Activated naive CD4-positive, alpha-beta T cell treated with anti-CD3 and anti-CD28 coated beads, Interleukin-2, amount 50 U/mL, for 16 hours (primary cell): ENCODE measurements at regions not wholly inside any gene's neighbourhood (a gene's known extent, or its start where the extent isn't known, plus 50 kb on each side); places are given as distances from the start of the nearest gene placed in this dataset.
A peak's percentile ranks its signal among the peaks of the same experiment; 100 is the strongest.
"Not testable (repeated sequence)": the region's sequence is repeated elsewhere in the genome, so short reads cannot be mapped to it uniquely, and the experiment has no call there.

Experiments used
- DNase-seq: peaks from one replicate; pipeline ENCODE4 v3.0.0-alpha.2; 2020

DNA sequence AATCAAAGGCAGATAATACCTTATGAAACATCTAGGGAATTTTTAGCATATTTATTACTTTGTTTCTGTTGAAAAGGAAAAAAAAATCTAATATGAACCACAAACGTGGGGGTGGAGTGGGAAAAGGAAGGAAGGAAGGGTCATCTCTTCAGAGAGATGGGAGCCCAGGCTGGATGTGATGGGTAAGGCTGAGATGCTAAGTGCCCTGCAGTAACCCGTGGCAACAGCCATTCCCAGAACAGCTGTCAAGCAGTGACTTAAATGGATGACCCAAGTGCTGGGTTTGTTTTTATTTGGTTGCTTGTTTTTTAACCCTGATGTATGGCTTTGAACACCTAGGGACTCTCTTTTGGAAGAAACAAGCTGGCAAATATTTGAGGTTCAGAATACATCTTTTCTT is 50.7 kb upstream of the KLF7 start:
- DNase-seq: no peak

DNA sequence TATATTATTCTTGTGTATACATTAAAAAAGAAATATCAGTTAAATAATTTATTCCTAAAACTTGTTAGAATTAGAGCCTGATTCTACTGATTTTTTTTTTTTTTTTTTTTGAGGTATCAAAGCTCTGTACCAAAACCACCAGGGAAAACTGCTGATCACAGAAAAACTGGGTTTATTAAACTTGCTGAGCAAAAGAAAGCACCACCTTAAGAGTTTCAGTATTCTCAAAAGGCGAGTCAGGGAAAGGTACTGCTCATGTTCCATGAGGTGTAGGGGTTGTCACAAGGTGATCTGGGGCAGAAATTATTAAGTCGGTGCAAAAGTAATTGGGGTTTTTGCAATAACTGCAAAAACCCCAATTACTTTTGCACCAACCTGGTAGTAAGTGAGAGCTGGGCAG is 51.7 kb upstream of the KLF7 start:
- DNase-seq: no peak

DNA sequence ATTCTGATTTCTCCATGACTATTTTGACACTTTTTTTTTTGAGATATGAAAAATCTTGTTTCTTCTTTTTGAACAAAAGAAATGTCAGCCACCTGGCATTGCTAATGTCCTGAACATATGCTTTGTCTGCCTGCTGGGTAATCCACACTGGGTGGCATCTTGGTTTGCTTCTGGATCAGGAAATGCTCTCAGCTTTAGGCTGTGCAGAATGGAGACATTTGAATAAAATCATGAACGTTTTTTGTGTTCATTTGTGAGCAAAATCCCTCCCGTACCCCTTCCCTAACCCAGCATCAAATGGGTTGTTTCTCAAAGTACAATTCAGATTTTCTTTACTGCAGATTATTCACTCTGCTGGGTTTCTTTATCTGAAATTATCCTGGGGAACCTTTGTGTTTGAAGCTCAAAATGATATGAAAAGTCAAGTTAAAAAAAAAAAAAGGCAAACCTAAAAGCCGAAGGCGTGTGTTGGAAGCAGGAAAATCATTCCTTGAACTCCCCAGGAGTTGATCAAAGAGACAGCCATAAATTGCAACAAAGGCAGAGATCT is 53.4 kb upstream of the KLF7 start:
- DNase-seq: no peak

DNA sequence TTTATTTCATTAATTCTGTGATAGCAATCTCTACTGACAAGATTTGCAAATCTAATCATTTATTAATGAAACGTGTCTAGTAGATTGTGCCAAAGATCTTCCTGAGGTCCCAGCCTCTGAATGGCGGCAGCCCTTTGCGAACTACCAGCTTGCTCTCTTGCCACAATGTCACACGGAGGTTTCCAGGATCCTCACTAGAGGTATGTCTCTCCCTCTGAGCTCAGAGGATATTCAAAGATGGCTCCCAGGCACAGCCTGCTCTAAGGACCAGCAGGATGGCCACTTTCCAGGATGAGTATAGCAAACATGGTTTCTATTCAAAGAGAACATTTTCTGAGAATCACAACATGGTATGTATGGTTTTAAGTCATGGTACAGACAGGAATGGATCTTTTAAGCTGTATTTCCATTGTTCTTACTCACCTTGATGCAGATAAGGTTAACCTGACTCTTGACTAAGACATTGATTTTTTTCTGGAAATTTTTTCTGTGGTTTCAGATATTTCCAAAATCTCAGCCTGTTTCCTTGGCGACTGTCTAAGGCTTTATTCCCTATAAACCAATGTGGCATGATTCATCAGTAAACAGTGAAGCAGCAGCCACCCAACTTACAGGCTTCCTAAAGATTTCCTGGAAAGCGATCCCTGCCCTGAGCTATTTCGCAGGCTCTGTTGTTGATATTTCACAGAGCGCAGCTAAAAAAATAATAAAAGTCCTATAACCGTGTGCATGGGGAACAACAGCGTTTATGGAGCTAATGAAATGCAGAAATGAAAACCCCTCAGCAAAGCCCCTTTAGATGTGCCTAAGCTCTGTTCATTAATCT is 54.1 kb upstream of the KLF7 start:
- DNase-seq: no peak

DNA sequence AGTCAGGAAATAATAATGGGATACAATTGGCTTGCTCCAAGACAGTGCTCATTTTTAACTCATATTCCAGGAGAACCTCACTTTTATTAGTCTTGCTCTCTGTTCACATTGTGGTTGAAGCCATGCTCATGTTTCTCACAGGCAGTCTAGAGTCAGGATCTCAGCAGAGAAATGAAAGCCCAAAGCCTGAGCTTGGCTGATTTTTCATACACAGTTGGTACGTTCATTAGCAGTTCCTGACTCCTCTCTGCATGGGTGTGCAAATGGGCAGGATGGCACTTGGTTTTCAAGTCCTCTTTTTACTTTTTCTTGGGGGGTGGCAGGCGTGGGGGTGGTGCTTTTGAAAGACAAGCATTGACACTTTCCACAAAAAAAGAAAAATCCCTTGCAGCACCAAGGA is 56.0 kb upstream of the KLF7 start:
- DNase-seq: no peak

DNA sequence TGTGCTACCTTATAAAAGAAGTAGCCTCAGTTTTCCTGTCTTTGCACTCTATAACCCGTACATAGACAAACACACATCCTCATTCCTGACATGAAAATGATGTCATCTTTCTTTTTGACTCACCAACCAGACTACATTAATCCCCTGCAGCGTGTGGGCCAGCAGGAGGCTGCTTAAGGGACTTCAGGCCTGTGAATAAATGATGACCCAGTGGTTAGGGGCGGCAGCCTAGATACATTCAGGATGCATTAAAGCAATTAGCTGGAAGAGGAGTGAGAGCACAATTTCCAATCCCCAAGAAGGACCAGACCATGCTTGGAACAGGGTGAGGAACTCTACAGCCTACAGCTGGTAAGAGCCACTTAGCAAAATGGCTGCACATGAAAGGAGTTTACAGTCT is 57.3 kb upstream of the KLF7 start:
- no peak for DNase-seq

DNA sequence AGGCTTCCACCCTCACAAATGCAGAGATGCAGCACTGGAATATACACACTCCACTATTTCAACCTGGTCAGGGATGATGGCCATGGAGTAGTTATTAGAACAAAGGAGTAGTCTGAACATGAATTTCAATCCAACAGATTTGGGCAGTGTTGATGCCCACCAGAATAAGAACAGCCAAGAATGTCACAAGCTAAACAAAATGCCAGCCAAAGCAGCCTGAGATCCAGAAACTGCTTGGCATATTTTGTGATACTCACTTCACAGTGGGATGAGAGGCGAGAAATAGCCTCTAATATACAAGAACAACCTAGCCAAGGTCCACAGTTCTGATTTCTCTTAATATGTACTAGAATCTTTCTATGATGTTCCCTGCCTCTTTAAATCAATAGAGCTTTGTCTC is 58.6 kb upstream of the KLF7 start:
- no peak for DNase-seq

DNA sequence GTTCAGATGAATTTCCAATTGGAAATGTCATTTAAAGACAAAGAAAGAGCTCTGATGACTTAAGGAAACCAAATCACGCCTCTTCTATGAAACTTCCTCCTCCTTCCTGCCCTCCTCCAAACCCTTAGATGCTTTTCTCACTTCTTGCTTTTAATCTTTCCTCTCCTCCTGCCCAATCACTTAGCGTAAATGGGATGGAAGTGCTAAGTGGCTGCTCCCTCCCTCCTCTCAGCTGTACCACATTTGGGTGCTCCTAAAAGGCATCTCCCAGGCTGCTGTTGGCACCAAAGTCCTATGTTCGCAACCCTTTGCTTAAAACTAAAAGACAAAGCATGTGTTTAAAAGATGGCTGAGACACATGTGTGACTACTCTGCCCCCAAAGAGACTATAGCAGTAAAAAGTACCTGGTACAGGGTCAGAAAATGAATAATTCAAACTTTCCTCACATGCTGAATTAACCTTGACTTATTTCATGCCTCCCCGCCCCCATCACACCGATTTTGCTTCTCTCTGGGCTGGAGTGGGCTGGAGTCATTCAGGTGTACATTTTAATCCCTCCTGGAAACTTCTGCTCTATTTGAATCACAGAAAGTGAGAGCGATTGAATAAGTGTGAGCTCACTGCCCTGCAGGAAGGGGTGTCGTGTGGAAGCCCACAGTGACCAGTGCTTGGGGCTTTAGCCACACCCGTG is 59.2 kb upstream of the KLF7 start:
- DNase-seq: peak; percentile 49

DNA sequence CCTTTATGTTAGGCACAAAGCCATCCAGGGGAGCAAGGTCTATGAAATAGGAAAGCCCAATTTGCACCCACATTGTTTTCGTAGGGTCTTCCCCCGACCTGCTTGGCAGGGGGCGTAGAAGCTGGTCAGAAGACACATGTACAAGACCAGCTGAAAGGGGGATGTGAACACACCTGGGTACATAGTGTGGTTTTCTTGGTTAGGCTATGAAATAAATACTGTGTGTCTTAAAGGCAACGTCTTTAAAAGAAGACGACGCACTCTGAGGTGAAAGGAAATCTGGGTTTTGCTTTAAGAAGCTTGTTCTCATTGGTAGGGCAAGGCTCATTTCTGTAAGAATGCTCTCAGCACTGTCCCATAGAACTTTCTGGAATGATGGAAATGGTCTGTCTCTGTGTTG is 60.0 kb upstream of the KLF7 start:
- DNase-seq: no peak

DNA sequence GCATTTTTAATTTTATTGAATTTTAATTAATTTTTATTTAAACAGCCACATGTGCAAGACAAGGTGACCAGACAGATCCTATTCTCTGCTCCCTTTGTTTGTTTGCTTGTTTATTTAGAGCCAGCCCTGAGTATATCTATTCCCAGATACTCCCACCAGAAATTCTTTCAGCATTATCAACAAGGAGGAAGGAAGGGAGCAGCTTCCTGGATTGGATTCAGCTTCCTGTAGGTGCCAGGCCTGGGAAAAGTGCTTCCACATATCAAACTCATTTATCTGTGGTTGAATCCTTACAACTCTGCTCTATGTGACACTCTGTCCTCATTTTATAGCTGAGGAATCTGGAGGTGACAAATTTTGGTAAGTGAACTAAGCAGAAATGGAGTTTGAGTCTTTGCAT is 60.5 kb upstream of the KLF7 start:
- no peak for DNase-seq

DNA sequence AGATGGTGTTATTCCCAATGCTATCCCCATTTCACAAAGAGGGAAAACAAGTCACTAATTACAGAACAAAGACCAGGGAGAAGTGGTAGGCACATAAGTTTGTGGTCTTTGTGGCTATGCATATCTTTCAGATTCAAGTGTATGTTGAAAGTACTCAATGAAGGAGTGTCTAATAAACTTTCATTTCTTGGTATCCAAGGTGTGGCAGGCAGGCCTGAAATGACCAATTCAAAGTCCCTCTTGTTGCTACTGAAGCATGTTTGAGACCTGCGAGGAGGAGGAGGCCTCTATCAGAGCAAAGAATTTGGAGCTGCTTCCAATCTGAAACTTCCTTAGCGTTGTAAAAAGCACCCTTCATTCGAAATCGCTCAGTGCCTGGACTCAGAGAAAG is 60.9 kb upstream of the KLF7 start:
- no peak for DNase-seq

DNA sequence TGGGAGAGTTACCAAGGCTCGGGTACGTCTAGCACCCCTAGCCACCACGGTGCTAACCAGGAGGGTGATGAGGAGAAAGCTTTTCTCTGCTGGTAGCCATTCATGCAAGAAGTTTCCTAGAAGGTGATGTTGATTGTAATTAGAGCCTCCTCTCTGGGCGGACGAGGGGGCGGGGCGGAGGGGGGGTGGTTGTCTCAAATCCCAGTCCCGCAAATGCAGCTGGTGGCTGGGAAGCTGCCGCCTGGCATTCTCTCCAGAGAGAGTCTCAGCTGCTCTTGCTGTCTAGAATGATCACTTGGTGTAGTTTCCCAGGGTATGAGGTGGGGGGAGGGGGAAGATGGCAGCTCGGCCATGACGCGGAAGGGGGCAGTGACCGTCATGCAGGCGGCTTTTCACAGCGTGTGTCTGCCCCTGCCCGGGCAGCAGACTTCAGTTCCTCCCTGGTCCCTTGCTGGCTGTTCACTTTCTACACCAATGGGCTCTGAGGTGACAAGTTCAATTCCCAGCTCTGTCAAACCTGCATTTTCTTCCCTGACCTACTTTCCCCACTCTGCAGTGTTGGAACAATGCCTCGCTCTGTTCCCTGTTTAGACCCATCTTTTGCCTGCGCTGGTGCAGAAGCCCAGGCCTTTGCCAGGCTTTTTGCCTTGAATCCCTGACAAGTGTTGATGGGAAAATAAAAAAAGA is 61.5 kb upstream of the KLF7 start:
- no peak for DNase-seq

DNA sequence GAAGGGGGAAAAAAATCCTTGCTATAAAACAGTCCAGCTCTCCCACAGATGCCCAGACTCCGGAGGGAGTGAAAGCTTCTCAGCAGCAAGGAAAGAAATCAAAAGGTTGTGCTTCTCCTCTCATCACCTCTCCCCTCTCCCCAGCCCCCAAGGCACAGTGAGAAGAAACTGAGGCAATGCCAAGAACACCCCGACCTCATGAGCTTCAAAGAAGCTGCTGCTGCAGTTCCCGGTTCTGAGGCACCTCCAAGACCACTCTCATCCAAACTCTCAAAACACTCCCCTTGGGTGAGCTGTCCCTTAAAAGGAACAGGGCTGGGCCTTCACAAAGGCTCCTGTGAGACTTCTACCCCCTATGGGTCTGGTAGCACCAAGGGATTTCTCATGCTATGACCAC is 62.0 kb upstream of the KLF7 start:
- no peak for DNase-seq

DNA sequence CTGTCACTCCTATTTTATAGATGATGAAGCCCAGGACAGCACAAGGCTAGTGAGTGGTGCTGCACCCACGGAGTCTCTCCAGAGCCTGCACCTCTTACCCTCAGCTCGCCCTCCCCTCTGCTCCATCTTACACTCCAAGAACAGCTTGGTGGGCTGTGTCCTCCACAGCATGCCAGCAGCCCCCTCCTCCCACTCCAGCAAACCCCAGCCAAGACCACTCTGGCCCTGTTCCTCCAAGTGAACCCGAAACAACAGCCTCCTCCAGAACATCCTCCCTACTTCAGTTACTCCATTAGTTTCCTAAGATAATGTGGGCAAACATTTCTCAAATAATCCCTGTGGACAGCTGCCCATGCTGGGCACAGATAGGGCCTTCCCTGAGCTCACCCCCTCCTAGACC is 62.7 kb upstream of the KLF7 start:
- DNase-seq: no peak

DNA sequence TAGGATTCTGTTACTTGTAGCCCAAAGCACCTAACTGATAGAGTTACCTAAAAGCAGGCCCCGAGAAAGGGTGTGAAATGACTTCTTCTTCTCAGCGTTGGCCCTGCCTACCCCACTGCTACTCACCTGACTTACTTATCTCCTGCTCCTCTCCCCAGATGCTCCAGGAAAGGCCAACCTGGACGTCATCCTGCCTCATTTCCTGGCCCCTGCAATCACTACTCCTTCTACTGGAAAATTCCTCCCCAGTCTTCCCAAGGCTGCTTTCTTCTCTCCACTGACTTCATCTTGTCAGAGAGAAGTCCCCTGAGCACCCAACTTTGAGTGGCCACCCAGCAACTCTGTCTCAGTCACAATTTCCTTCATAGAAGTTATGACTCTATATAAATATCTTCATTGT is 63.4 kb upstream of the KLF7 start:
- DNase-seq: no peak

DNA sequence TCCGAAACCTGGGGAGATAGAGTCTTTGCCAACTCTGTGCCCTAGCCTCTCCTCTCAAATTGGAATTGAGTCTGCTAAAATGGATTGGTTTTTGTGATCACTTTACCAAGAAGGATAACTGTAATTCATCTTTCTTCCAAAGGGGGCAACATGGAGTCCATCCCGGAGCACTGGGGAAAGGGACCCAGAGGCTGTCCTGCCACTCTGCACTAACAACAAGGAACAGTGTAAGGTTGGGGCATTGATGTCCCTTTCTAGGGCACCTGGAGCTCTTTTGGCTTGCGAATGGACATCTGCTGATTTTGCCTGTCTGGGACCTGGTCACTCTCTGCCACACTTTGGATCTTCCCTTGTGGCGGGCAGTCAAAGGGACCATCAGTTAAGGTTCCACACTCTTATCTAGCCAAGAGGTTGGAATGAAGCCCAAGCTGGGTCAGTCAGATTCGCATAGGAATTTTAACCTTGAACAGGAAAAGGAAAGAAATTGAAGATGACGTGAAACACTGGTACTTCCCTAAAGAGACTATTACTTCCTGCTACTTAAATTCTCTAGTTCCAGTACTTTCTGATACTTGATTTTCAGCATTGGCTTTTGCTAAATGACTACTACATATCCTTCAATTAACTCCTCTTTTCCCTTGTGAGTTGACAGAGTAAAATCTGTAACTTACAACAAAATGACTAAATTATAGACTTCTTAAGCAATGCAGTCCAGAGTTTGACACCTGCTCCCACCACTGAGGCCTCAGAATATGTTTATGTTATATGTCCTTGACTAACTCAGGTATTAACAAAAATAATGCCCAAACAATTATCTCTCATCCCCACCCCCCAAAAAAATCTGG is 64.7 kb upstream of the KLF7 start:
- no peak for DNase-seq

DNA sequence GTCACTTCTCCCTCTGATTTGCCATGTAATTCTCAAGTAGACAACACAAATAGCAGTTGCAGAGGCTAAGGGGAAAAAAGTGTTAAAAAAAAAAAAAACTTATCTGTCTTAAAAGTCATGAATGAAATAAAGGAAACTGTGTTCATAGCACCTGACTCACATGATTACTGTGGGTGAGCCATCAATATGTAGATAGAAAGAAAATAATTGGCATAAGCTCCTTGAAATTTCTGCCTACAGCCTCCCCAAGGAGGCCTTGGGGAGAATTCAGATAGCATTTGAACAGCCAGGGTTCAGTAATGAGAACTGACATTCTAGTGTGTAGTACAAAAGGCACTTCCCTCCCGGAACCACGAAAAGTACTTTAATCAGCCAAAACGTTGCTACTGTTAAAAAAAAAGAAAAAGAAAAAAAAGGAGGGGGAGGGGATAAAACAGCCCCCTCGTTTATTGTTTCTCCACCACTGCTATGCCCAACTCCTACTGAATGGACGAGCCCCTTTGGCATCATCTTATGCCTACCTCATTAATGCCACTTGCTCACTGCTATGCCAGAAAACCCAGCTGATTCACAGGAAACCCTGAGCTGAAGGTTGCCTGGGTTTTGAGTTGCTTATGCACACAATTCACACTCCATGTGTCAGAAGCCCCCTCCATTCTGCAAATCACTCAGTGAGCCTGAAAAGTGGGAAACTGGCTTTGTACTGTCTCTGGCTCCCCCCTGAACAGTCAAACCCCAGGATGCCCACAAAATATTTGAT is 65.5 kb upstream of the KLF7 start:
- DNase-seq: no peak

DNA sequence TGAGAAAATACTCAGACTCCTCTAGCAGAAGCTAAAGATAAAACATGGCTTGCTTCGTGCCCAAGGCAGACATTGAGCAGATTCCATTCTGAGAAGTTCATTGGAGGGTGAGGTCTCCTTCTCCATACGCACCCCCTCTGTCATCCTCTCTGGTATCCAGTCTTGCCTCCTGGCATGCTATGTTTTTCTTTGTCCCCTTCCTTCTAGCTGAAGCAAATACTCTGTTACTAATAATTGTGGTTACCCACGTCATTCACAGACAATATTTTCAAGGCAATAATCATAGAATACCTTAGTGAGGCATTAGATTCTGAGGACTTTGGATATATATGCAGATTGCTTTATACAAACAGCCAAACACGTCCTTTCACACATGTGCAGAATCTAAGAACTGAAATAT is 66.2 kb upstream of the KLF7 start:
- no peak for DNase-seq

DNA sequence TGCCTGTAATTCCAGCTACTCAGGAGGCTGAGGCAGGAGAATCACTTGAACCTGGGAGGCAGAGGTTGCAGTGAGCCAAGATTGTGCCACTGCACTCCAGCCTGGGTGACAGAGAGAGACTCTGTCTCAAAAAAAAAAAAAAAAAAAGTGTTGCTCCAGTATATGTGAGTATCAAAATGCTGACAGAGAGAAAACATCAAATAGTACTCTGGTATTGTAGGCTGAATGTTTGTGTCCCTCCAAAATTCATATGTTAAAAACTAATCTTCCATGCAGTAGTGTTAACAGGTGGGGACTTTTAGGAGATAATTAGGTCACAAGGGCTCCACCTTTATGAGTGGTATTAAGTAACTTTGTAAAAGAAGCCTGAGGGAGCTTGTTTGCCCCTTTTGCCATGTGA is 67.4 kb upstream of the KLF7 start:
- DNase-seq: not testable (repeated sequence)

DNA sequence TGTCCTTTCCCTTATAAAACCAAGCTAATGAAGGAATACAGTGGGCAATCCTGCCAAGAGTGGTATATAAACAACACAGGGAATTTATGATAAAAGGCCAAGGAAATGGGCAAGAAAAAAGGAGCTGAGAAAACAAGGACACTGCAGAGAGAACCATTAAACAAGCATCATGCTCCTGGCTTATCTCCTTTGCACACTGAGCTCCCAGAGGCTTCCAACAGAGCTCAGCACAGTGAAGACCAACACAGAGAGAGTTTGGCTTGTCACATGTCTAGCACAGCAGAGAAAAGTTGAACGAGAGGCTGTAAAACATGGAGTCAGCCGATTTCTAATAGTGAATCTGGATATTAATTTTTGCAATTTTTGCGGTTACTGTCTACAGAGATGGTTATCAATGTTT is 68.0 kb upstream of the KLF7 start:
- no peak for DNase-seq

DNA sequence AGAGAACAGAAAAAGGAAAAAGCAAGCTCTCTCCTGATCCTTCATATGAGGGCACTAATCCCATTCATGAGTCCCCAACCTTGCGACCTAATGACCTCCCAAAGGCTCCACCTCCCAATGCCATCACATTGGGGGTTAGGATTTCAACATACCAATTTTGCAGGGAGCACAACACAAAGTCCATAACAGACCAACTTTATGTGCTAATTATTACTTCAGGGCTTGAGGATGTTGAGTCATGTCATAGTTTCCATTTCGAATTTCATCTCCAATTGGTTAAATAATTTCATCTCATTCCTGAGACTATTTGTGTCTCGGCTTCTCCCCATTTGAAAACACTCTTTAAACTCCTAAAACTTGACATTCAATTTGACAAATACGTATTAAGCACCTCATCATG is 69.9 kb upstream of the KLF7 start:
- no peak for DNase-seq
